Lower lobe of right lung (tissue), 2 donors: ENCODE measurements at regions not wholly inside any gene's neighbourhood (a gene's known extent, or its start where the extent isn't known, plus 50 kb on each side); places are given as distances from the start of the nearest gene placed in this dataset.

Experiments used
- ATAC-seq, 2 donors: fragments of 200-7000 bp; cut with Tn5 transposase; one replicate each; pipeline ENCODE4 v1.9.1; 2020 to 2022; ENCODE audit warnings: mild to moderate bottlenecking in 2 of 2, moderate library complexity in 2 of 2
- DNase-seq: peaks from one replicate; pipeline ENCODE4 v3.0.0-alpha.2; 2020
- H3K27ac ChIP-seq: fragments of 200-600 bp; one replicate; pipeline ENCODE4 v1.8.0; 2022
- H3K27me3 ChIP-seq: fragments of 200-600 bp; one replicate; pipeline ENCODE4 v1.8.0; 2022; ENCODE audit warnings: low read depth
- H3K36me3 ChIP-seq: fragments of 200-600 bp; one replicate; pipeline ENCODE4 v1.8.0; 2022; ENCODE audit warnings: mild to moderate bottlenecking
- H3K4me1 ChIP-seq: fragments of 200-600 bp; one replicate; pipeline ENCODE4 v1.8.0; 2022
- H3K4me3 ChIP-seq: fragments of 200-600 bp; one replicate; pipeline ENCODE4 v1.8.0; 2022; ENCODE audit warnings: mild to moderate bottlenecking
- H3K9me3 ChIP-seq: fragments of 200-600 bp; one replicate; pipeline ENCODE4 v1.8.0; 2022
- CTCF ChIP-seq: fragments of 200-600 bp; IDR thresholded peaks from one replicate; pipeline ENCODE4 v1.8.0; 2022; ENCODE audit warnings: antibody characterized with exemption, mild to moderate bottlenecking
- intact Hi-C: fragments of 100-400 bp; cut with DNase I; formaldehyde crosslinking; loops from one replicate; pipeline ENCODE4 v1.11.0; 2022
- donor health status: DM: no; HTN: yes; CAD: no; lungs with severe emphysema.

- H3K27ac ChIP-seq: no peak overlapping the region
- intact Hi-C loops: no loop called here
- DNase-seq (no peak), ATAC-seq (no peak)
- H3K27me3 ChIP-seq: no peaks in the 10 kb centered on the region
- H3K36me3 ChIP-seq: no peaks in the 10 kb centered on the region
- no peak overlapping the region for H3K4me3 ChIP-seq
- H3K4me1 ChIP-seq: no peaks in the 10 kb centered on the region
- no peaks in the 10 kb centered on the region for H3K9me3 ChIP-seq
- TF ChIP-seq CTCF: no peak
Observed at GRCh38 chr10:108775911-108776475, 1147.3 kb downstream of the XPNPEP1 start.

GRCh38 chr10:108771106-108771505 lies 1152.2 kb downstream of the XPNPEP1 start:
- intact Hi-C loops: no loop called here
- ATAC-seq: no peak
- no peak for DNase-seq

GRCh38 chr10:108765794-108766193 lies 1157.5 kb downstream of the XPNPEP1 start:
- H3K4me3 ChIP-seq: no peak overlapping the region
- no peaks in the 10 kb centered on the region for H3K27me3 ChIP-seq
- DNase-seq (no peak), ATAC-seq (no peak)
- intact Hi-C loops: no loop called here
- no peak overlapping the region for H3K27ac ChIP-seq
- TF ChIP-seq CTCF: no peak
- no peaks in the 10 kb centered on the region for H3K36me3 ChIP-seq
- H3K4me1 ChIP-seq: no peaks in the 10 kb centered on the region
- H3K9me3 ChIP-seq: no peaks in the 10 kb centered on the region

More at GRCh38 chr10:108771106-108771505, 1152.2 kb downstream of the XPNPEP1 start:
- Histone ChIP-seq H3K4me1 (no peaks in the 10 kb centered on the region), H3K36me3 (no peaks in the 10 kb centered on the region), H3K9me3 (no peaks in the 10 kb centered on the region), H3K4me3 (no peak overlapping the region), H3K27ac (no peak overlapping the region), H3K27me3 (no peaks in the 10 kb centered on the region)
- TF ChIP-seq CTCF: no peak

- ATAC-seq: no peak
- Histone ChIP-seq H3K36me3 (no peaks in the 10 kb centered on the region), H3K9me3 (no peaks in the 10 kb centered on the region), H3K27ac (no peak overlapping the region), H3K27me3 (no peaks in the 10 kb centered on the region), H3K4me3 (no peak overlapping the region), H3K4me1 (no peaks in the 10 kb centered on the region)
- DNase-seq: no peak
- TF ChIP-seq CTCF: no peak
- intact Hi-C loops: no loop called here
Observed at GRCh38 chr10:108757946-108758345, 1165.4 kb downstream of the XPNPEP1 start.

DNA sequence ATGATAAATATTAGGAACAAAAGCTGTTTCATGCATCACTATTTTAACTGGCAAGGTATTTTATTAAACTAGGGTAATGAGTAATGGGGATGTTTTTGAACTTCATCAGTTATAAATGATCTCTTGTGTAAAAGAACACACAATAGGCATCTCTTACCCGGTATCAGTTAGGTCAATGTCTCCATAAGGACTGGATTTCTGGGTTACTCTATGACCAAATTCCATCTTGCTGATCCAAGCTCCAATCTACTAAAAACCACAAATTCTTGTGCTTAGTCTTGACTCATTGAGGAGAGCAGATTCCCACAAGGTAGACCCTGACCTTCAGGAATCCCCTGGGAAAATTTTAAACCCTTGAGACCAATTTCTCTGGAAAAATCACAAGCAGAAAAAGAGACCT lies 1167.7 kb downstream of the XPNPEP1 start:
- ATAC-seq: no peak
- intact Hi-C loops: no loop called here
- TF ChIP-seq CTCF: no peak
- no peak overlapping the region for H3K4me3 ChIP-seq
- no peaks in the 10 kb centered on the region for H3K36me3 ChIP-seq
- no peaks in the 10 kb centered on the region for H3K9me3 ChIP-seq
- no peaks in the 10 kb centered on the region for H3K27me3 ChIP-seq
- no peak for DNase-seq
- no peak overlapping the region for H3K27ac ChIP-seq
- no peaks in the 10 kb centered on the region for H3K4me1 ChIP-seq

DNA sequence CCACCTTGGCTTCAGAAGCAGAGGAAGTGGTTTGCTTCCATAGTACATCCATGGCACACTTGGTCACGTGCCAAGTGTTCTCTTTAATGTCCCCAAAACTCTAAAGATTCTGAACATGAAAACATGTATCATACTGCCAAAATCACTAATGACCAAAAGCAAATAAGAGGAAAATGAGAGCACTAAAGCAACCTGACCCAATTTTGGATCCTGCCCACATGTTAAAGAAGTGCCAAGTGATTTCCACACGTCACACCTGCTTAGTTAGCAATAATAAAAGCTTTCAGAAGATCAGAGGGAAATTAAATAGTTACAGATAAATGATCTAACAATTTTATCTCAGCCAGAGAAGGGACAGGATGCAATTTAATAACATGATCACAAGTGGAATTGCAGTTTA lies 1170.0 kb downstream of the XPNPEP1 start:
- no peak overlapping the region for H3K4me3 ChIP-seq
- H3K36me3 ChIP-seq: no peaks in the 10 kb centered on the region
- no peak for DNase-seq
- no peaks in the 10 kb centered on the region for H3K27me3 ChIP-seq
- H3K27ac ChIP-seq: no peak overlapping the region
- no peaks in the 10 kb centered on the region for H3K9me3 ChIP-seq
- no peaks in the 10 kb centered on the region for H3K4me1 ChIP-seq
- TF ChIP-seq CTCF: no peak
- no peak for ATAC-seq
- intact Hi-C loops: no loop called here
